B cell (primary cell): ENCODE measurements at regions not wholly inside any gene's neighbourhood (a gene's known extent, or its start where the extent isn't known, plus 50 kb on each side); places are given as distances from the start of the nearest gene placed in this dataset.

Source experiments
- EZH2 ChIP-seq: IDR thresholded peaks from 2 replicates; pipeline ENCODE4 v1.6.1; 2012; ENCODE audit warnings: borderline replicate concordance, low read depth, mild to moderate bottlenecking, moderate library complexity, low read length; ENCODE audit not compliant: insufficient read depth, poor library complexity, severe bottlenecking
- TF ChIP-seq, protein P1 (sequence below): fragments of 200-600 bp; IDR thresholded peaks from one replicate; pipeline ENCODE4 v1.8.0; 2022; ENCODE audit warnings: antibody characterized with exemption, mild to moderate bottlenecking

DNA sequence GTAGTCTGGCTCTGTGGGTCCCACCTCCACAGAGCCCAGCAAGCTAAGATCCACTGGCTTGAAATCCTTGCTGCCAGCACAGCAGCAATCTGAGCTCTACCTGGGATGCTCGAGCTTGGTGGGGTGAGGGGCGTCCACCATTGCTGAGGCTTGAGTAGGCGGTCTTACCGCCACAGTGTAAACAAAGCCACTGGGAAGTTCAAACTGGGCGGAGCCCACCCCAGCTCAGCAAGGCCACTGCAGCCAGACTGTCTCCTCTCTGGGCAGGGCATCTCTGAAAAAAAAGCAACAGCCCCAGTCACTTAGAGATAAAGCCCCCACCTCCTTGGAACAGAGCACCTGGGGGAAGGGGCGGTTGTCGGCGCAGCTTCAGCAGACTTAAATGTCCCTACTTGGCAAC, 243.2 kb upstream of the POF1B start:
- TF ChIP-seq, protein P1, sequence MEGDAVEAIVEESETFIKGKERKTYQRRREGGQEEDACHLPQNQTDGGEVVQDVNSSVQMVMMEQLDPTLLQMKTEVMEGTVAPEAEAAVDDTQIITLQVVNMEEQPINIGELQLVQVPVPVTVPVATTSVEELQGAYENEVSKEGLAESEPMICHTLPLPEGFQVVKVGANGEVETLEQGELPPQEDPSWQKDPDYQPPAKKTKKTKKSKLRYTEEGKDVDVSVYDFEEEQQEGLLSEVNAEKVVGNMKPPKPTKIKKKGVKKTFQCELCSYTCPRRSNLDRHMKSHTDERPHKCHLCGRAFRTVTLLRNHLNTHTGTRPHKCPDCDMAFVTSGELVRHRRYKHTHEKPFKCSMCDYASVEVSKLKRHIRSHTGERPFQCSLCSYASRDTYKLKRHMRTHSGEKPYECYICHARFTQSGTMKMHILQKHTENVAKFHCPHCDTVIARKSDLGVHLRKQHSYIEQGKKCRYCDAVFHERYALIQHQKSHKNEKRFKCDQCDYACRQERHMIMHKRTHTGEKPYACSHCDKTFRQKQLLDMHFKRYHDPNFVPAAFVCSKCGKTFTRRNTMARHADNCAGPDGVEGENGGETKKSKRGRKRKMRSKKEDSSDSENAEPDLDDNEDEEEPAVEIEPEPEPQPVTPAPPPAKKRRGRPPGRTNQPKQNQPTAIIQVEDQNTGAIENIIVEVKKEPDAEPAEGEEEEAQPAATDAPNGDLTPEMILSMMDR = no peak
- no peak for TF ChIP-seq EZH2
